ENCODE measurements at regions not wholly inside any gene's neighbourhood (a gene's known extent, or its start where the extent isn't known, plus 50 kb on each side); places are given as distances from the start of the nearest gene placed in this dataset.

GRCh38 chr2:195092341-195092740 is 564.7 kb upstream of the SLC39A10 start:
- TF ChIP-seq GATA2 (IDR thresholded peaks at IDR 0.05; ENCODE audit: insufficient read depth, insufficient read length, low read depth, low read length) (no peak), CTCF (IDR thresholded peaks at IDR 0.05; ENCODE audit: extremely low read depth in 1 of 2, insufficient read depth in 1 of 2, low read depth in 1 of 2, low read length in 2 of 2) (no peak), POLR2A (IDR thresholded peaks at IDR 0.05; ENCODE audit: low read depth, low read length) (no peak), EZH2 (IDR thresholded peaks at IDR 0.05; ENCODE audit: borderline replicate concordance, low read depth, low read length, severe bottlenecking) (no peak), MYC (IDR thresholded peaks at IDR 0.05; ENCODE audit: low read depth, low read length) (no peak), POLR2AphosphoS5 (IDR thresholded peaks at IDR 0.05; ENCODE audit: insufficient read depth, low read depth, low read length) (no peak), FOS (IDR thresholded peaks at IDR 0.05; ENCODE audit: borderline replicate concordance, insufficient read depth, low read length) (no peak)
- TF ChIP-seq, protein P1, sequence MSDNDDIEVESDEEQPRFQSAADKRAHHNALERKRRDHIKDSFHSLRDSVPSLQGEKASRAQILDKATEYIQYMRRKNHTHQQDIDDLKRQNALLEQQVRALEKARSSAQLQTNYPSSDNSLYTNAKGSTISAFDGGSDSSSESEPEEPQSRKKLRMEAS (IDR thresholded peaks at IDR 0.05; ENCODE audit: insufficient read depth, insufficient read length): no peak

Measured in endothelial cell of umbilical vein (primary cell).